NCI-H1105 treated with DMSO at 0.1 percent for 48 hours (cell line): ENCODE measurements at regions not wholly inside any gene's neighbourhood (a gene's known extent, or its start where the extent isn't known, plus 50 kb on each side); places are given as distances from the start of the nearest gene placed in this dataset.

Source experiments
- DNase-seq: peaks from one replicate; lab custom pipeline; 2025; lab: John Stamatoyannopoulos, UW

GRCh38 chr13:67791047-67791446 is 560.9 kb upstream of the PCDH9 start:
- no peak for DNase-seq

GRCh38 chr13:67776151-67776550 is 546.0 kb upstream of the PCDH9 start:
- DNase-seq = no peak

GRCh38 chr13:67775359-67775758 is 545.2 kb upstream of the PCDH9 start:
- DNase-seq = no peak

GRCh38 chr13:67772807-67773453 is 542.8 kb upstream of the PCDH9 start:
- no peak for DNase-seq

- no peak for DNase-seq
Observed at GRCh38 chr13:67771106-67771505, 541.0 kb upstream of the PCDH9 start.

GRCh38 chr13:67769987-67770341 is 539.8 kb upstream of the PCDH9 start:
- peak; percentile 52 for DNase-seq

- DNase-seq = peak; percentile 65
Observed at GRCh38 chr13:67769063-67769986, 539.2 kb upstream of the PCDH9 start.

GRCh38 chr13:67763984-67764383 is 533.8 kb upstream of the PCDH9 start:
- no peak for DNase-seq

GRCh38 chr13:67763384-67763783 is 533.2 kb upstream of the PCDH9 start:
- no peak for DNase-seq

GRCh38 chr13:67758975-67759374 is 528.8 kb upstream of the PCDH9 start:
- no peak for DNase-seq

GRCh38 chr13:67754012-67754411 is 523.9 kb upstream of the PCDH9 start:
- DNase-seq = no peak

- no peak for DNase-seq
Observed at GRCh38 chr13:67752759-67753158, 522.6 kb upstream of the PCDH9 start.

GRCh38 chr13:67742478-67742877 is 512.3 kb upstream of the PCDH9 start:
- DNase-seq = no peak

- no peak for DNase-seq
Observed at GRCh38 chr13:67740871-67741535, 510.9 kb upstream of the PCDH9 start.

GRCh38 chr13:67736646-67737420 is 506.7 kb upstream of the PCDH9 start:
- DNase-seq = no peak

- DNase-seq = no peak
Observed at GRCh38 chr13:67735651-67736050, 505.5 kb upstream of the PCDH9 start.

GRCh38 chr13:67726979-67727378 is 496.8 kb upstream of the PCDH9 start:
- DNase-seq = no peak

- DNase-seq = no peak
Observed at GRCh38 chr13:67725999-67726398, 495.9 kb upstream of the PCDH9 start.

- DNase-seq = no peak
Observed at GRCh38 chr13:67713571-67713970, 483.4 kb upstream of the PCDH9 start.

GRCh38 chr13:67696775-67697174 is 466.6 kb upstream of the PCDH9 start:
- DNase-seq = no peak

- DNase-seq = no peak
Observed at GRCh38 chr13:67664502-67664901, 434.4 kb upstream of the PCDH9 start.

GRCh38 chr13:67662997-67663396 is 432.9 kb upstream of the PCDH9 start:
- no peak for DNase-seq
